Neural progenitor cell (in vitro differentiated cells): ENCODE measurements at regions not wholly inside any gene's neighbourhood (a gene's known extent, or its start where the extent isn't known, plus 50 kb on each side); places are given as distances from the start of the nearest gene placed in this dataset.

Experiments used
- EZH2phosphoT487 ChIP-seq: fragments of 200-600 bp; sonication (generic); IDR thresholded peaks from 2 replicates; pipeline ENCODE4 v1.6.1; 2017; ENCODE audit warnings: antibody characterized with exemption
- TF ChIP-seq, protein P1 (sequence below): fragments of 200-600 bp; sonication (generic); IDR thresholded peaks from 2 replicates; pipeline ENCODE4 v1.5.1; 2017; ENCODE audit warnings: antibody characterized with exemption, mild to moderate bottlenecking

DNA sequence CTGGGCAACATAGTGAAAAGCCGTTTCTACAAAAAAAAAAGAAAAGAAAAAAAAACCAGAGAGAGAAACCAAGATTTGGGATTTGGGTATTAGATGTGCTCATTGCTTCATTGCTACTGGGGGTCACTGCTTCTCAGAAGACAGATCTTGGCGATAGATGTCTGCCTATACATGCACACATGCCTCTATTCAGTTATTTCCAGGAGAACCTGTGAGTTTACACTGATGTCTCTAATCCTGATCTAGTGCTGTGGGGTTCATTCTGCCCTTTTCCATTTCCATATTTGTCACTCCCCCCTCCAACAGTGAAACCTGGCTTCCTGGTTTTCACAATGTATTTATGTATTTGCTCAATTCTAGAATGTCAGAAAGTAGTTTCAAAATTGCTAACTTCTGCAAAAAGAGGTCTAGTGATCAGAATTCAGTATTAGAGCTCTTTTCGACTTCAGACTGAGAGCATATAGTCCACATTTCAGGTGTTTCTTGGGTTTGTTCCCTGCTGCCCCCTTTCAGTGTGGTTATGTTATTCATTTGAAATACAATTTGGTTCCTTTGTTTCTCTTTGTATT is 111.0 kb downstream of the SLC25A47 start:
- TF ChIP-seq, protein P1, sequence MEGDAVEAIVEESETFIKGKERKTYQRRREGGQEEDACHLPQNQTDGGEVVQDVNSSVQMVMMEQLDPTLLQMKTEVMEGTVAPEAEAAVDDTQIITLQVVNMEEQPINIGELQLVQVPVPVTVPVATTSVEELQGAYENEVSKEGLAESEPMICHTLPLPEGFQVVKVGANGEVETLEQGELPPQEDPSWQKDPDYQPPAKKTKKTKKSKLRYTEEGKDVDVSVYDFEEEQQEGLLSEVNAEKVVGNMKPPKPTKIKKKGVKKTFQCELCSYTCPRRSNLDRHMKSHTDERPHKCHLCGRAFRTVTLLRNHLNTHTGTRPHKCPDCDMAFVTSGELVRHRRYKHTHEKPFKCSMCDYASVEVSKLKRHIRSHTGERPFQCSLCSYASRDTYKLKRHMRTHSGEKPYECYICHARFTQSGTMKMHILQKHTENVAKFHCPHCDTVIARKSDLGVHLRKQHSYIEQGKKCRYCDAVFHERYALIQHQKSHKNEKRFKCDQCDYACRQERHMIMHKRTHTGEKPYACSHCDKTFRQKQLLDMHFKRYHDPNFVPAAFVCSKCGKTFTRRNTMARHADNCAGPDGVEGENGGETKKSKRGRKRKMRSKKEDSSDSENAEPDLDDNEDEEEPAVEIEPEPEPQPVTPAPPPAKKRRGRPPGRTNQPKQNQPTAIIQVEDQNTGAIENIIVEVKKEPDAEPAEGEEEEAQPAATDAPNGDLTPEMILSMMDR: no peak
- TF ChIP-seq EZH2phosphoT487: no peak
